22Rv1 (cell line): ENCODE measurements at regions not wholly inside any gene's neighbourhood (a gene's known extent, or its start where the extent isn't known, plus 50 kb on each side); places are given as distances from the start of the nearest gene placed in this dataset.

ENCODE experiments used
- ZFX ChIP-seq: fragments of 450-650 bp; IDR thresholded peaks from 2 replicates; pipeline ENCODE4 v1.6.1; 2017; ENCODE audit warnings: antibody characterized with exemption, borderline replicate concordance
- TF ChIP-seq, protein P1 (sequence below): fragments of 450-650 bp; IDR thresholded peaks from 2 replicates; pipeline ENCODE4 v1.5.1; 2017; ENCODE audit warnings: mild to moderate bottlenecking

DNA sequence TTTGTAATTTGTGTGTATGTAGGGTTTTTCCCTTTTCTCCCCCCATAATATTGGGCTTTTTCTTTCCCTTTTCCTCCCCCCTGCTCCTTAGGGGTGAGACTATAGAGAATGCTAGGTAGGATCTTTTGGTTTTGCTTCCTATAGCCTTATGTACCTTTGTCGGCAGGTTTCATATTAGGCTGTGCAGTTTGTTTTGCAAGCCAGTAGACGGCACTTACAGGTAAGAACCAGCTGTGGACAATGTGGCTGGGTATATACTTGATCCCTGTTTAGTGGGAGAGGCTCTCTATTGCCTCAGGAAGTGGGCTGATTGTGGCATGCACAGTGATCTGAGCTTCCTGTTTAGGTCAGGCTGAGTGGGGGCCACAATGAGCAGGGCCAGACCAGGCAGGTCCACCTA lies 359.2 kb upstream of the OBI1 start:
- TF ChIP-seq, protein P1, sequence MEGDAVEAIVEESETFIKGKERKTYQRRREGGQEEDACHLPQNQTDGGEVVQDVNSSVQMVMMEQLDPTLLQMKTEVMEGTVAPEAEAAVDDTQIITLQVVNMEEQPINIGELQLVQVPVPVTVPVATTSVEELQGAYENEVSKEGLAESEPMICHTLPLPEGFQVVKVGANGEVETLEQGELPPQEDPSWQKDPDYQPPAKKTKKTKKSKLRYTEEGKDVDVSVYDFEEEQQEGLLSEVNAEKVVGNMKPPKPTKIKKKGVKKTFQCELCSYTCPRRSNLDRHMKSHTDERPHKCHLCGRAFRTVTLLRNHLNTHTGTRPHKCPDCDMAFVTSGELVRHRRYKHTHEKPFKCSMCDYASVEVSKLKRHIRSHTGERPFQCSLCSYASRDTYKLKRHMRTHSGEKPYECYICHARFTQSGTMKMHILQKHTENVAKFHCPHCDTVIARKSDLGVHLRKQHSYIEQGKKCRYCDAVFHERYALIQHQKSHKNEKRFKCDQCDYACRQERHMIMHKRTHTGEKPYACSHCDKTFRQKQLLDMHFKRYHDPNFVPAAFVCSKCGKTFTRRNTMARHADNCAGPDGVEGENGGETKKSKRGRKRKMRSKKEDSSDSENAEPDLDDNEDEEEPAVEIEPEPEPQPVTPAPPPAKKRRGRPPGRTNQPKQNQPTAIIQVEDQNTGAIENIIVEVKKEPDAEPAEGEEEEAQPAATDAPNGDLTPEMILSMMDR, result peak; percentile 13; the same call in 1 of the 2 replicates
- TF ChIP-seq ZFX, result no peak
